ENCODE measurements at regions not wholly inside any gene's neighbourhood (a gene's known extent, or its start where the extent isn't known, plus 50 kb on each side); places are given as distances from the start of the nearest gene placed in this dataset.

DNA sequence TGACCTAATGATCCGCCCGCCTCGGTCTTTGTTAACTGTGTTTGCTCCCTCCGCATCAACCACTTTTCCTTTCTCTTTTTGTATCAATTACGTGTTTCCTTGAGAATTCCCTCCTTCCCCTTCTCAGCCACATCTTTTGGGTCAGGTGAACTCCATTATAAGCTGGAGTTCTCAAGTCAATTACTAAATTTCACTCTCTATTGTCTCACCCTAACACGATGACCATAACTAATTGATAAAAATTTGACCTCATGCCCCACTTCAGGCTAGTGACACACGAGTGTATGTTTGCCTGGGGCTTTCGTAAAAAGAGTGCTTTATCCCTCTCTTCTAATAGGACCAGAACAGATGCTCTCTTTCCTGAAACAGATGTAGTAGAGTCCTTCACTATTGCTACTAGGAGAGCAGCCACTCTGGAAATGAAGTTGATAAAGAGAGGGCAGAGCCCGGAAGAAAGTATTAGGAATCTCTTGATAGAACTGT lies 403.6 kb upstream of the ANXA10 start:
- no peak for DNase-seq (ENCODE audit: low read depth in 2 of 2)

- no peak for DNase-seq (ENCODE audit: low read depth in 2 of 2)
Measured at GRCh38 chr4:167702391-167702790, 389.9 kb upstream of the ANXA10 start.

DNA sequence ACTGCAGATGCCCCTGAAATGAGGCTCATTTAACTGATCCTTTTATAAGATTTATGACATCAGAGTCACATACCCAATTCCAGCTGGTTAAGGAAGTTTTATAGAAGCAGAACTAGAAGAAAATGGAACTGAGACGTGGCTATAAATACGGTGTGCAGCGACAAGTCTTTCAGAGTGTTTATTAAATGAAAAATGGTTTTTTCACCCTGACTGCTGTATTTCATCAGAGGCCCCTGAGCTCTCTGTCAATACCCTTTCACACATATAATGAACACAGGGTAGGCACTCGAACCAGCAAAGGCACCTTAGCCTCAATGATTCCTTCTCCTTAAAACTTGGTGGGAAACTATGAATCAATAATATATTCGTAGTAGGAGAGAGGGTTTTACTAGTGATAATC lies 380.8 kb upstream of the ANXA10 start:
- DNase-seq (ENCODE audit: low read depth in 2 of 2) = no peak

- DNase-seq (ENCODE audit: low read depth in 2 of 2) = no peak
Measured at GRCh38 chr4:167713756-167714155, 378.6 kb upstream of the ANXA10 start.

DNA sequence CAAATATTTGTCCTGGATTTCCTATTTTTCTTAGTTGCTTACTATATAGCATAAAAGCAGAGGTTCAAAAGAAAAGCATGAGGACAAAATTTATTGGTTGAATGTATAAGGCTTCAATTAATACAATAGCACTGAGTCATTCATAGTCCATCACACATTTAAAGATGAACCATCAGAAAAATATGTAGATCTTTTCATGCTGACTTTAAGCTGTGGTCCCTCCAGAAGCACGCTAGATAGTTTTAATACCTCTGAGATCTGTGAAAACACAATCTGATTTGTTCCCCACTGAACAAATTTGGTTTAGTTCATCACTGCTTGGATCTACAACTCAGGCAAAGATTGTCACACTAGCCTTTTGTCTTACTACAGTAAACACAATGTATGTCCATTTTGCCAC lies 377.2 kb upstream of the ANXA10 start:
- no peak for DNase-seq (ENCODE audit: low read depth in 2 of 2)

DNA sequence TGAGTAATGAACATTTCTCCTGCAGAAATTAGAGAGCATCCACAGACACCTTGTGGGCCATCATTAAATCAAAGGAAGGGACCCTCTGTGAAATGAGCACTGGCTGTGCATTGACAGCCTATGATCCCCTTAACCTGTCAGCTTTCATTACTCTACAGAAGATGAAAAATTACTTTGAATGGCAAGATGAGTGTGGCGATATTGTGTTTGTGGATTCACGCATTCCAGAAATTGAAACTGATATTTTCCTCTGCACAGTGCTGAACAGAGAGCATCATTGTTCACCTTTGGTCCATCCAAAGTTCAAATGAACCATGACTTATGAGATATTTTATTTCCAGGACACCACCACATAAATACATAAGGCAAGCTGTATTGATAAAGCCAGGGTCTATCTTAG lies 374.8 kb upstream of the ANXA10 start:
- no peak for DNase-seq (ENCODE audit: low read depth in 2 of 2)

DNA sequence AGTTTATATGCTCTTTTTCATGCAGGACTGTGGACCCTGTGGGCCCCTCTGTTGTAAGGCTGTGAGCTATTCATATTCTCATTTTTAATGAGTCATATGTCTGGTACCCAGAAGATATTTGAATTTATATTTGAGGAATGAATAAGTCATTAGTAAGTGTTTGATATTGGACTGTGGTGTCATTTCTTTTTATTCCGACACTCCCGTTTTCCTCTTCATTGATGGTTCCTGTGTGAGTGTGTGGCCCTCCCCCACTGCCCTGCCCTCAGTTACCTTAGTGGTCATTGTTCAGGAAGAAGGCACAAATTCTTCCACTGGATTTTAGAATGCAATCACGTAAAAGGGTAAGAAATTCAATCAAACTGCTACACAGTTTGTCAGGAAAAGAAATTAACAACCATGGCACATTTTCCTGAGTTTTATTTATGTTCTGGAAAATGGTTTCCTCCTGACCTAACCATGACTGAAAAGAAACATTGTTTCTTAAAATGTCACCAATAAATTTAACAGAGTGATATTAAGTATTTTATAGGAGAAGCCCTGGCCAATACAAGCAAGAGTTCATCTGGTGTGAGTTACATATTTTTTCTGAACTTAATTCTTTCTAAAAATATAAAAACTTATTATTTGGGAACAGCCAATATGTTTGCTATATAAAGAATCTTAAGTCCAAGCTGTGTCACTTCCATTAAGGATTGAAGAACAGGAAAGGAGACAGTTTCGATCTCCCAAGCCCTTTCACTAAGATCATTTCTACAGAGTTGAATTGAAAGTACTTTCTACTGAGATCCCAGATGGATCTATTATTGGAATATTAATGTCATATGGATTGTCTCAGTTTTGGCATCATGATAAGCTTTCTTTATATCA lies 370.5 kb upstream of the ANXA10 start:
- no peak for DNase-seq (ENCODE audit: low read depth in 2 of 2)

GRCh38 chr4:167722487-167722808 lies 369.9 kb upstream of the ANXA10 start:
- DNase-seq (ENCODE audit: low read depth in 2 of 2) = no peak

DNA sequence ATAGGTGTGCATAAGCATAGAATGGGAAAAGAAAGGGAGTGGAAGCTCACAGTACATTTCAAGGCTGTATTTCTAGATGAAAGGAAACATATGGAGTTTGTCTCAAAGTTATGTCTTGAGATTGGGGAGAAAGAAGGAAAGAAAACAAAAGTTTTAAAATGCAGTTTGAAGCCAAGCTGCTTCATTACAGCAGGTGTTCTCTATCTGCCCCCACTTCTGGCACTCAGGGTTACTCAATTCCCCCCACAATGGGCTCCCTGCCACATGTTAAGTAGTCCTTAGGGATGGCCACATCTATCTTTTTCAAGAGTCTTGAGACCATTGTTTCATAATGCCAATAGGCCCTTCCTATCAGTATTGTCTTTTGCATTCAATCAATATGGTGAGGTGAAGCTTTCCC lies 367.4 kb upstream of the ANXA10 start:
- DNase-seq (ENCODE audit: low read depth in 2 of 2) = no peak

DNA sequence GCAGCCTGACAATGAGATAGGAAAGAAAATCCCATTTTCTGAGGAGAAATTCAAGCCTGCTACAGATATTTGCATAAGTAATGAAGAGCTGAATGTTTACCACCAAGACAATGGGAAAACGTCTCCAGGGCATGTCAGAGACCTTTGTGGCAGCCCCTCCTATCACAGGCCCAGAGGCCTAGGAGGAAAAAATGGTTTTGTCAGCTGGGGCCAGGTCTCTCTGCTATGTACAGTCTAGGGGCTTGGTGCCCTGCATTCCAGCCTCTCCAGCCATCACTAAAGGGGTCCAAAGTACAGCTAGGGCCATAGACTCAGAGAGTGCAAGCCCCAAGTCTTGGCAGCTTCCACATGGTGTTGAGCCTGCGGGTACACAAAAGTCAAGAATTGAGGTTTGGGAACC lies 361.6 kb upstream of the ANXA10 start:
- DNase-seq (ENCODE audit: low read depth in 2 of 2) = no peak

- DNase-seq (ENCODE audit: low read depth in 2 of 2) = no peak
Measured at GRCh38 chr4:167745024-167745687, 347.2 kb upstream of the ANXA10 start.

DNA sequence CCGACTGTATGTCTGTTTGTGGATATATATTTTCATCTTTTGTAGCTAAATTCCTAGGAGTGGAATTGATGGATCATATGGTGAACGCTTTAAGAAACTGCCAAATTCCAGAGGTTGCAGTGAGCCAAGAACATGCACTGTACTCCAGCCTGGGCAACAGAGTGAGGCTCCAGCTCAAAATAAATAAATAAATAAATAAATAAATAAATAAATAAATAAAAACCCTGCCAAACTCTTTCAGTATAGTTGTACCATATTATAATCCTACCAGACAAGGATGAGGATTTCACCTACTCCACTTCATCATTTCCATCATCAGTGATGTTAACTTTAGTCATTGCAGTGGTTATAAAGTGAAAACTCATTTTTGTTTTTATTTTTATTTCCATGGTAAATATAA lies 325.1 kb upstream of the ANXA10 start:
- no peak for DNase-seq (ENCODE audit: low read depth in 2 of 2)

DNA sequence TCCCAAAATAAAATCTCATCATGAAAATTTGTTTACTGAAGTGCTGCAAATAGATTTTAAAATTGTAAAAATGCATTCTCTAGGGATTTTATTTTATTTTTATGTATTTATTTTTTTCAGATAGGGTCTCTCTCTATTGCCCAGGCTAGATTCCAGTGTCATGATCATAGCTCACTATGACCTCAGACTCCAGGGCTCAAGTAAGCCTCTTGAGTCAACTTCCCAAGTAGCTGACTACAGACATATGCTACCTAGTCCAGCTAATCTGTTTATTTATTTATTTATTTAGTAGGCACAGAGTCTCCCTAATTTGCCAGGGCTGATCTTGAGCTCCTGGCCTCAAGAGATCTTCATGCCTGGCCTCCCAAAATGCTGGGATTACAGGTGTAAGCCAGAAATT lies 317.7 kb upstream of the ANXA10 start:
- DNase-seq (ENCODE audit: low read depth in 2 of 2) = no peak

GRCh38 chr4:167775375-167775774 lies 317.0 kb upstream of the ANXA10 start:
- no peak for DNase-seq (ENCODE audit: low read depth in 2 of 2)

DNA sequence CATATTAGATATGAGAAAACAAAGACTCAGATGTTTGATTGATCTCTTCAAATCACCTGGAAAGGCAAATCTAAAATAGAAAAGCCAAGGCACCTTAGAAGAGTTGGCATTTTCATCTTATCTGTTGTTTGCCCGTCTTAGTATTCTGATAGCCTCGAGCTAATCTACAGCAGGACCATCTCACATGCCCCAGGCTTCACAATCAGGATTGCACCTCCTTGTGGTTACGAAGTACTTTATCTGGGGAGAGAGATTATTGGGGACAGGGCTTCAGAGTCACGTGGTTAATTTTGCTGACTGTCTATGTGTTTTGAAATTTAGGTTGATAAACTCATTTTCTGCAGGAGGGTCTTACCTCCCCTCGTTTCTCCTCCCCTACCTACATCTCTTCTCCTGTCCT lies 313.1 kb upstream of the ANXA10 start:
- DNase-seq (ENCODE audit: low read depth in 2 of 2) = no peak

DNA sequence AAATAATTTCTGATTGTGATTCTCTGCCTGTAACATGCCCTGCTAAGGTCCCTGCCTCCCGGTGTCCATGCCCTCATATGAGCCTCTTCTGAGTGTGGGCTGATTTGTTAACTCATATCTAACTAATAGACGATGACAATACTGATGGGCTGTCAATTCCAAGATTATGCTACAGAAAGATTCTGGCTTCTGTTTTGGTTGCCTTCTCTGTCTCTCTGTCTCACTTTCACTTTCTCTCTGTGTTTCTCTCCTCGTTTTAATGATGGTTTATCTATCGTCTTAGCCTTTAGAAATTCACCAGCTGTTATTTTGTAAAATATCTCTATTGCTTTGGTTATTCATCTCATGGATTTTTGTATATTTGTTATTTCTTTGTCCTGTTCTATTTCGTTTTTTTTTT lies 312.5 kb upstream of the ANXA10 start:
- DNase-seq (ENCODE audit: low read depth in 2 of 2) = no peak

GRCh38 chr4:167784826-167785225 lies 307.5 kb upstream of the ANXA10 start:
- DNase-seq (ENCODE audit: low read depth in 2 of 2) = no peak

DNA sequence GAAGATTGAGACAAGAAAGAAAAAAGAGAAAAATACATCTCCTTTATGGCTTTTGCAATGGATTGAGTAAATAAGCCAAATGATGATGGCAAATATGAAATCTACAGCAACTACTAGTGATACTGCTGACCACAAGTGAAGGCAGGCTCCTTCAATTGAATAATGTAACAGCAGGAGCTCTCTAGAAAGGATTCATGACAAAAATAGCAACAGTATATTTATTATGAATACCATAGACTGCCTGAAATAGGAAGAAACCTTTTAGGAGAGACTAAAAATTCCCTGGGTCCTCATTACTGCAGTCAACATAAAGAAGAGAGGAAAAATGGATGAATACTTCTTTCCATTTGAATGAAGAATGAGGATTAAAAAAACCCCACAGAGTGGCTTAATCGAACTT lies 306.8 kb upstream of the ANXA10 start:
- no peak for DNase-seq (ENCODE audit: low read depth in 2 of 2)

DNA sequence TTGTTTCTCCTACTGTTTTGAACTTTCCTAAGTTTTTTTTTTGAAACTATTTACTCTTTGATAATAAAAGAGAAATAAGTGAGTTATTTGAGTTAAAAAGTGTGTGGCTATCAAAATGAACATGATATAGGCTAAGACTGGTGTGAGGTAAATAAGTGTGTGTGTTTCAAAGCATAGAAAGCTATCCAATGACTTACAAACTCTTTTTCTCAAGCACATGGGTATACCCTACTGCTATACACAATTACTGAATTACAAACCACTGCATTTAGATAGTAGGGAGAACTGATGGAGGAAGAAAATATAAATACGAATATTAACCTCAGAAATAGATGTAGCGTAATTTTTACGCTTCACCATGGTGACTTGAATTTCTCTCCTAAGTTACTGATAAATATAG lies 305.8 kb upstream of the ANXA10 start:
- no peak for DNase-seq (ENCODE audit: low read depth in 2 of 2)

DNA sequence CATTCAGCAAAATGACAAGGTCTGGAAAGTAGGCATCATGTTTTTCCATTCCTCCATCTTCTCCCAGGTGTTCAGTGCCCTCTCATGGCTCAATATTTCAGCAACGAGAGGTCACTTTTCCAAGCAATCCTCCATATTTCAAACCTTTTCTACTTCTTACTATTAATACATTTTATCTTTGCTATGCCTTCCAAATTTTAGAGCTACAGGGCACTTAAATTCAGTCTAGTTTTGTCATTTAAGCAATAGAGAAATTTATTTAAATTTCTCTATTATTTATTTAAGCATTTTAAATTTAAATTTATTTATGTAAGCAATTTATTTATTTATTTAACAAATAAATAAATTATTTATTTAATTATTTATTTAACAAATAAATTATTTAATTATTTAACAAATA lies 305.1 kb upstream of the ANXA10 start:
- no peak for DNase-seq (ENCODE audit: low read depth in 2 of 2)

GRCh38 chr4:167802463-167803212 lies 289.7 kb upstream of the ANXA10 start:
- no peak for DNase-seq (ENCODE audit: low read depth in 2 of 2)

GRCh38 chr4:167811958-167812357 lies 280.4 kb upstream of the ANXA10 start:
- DNase-seq (ENCODE audit: low read depth in 2 of 2) = no peak

DNA sequence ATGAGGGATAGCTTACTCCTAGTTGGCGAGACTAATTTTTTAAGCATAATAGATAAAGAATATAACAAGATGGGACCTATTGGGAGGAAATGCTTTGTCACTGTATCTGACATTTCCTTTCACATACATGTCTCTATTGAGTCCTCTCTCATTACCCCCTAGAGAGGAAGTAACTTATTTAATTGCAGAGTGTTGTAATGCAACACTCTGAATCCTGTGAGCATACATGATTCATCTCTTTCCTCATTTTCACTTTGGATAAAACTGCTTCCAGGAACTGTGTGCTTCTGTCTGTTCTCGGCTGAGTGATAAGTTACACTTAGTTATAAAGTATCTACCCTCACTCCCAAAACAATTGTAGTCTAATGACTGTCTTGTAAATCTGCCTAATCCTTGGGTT lies 266.1 kb upstream of the ANXA10 start:
- DNase-seq (ENCODE audit: low read depth in 2 of 2) = no peak
